GM10266 (cell line): ENCODE measurements at regions not wholly inside any gene's neighbourhood (a gene's known extent, or its start where the extent isn't known, plus 50 kb on each side); places are given as distances from the start of the nearest gene placed in this dataset.
"Not testable (repeated sequence)": the region's sequence is repeated elsewhere in the genome, so short reads cannot be mapped to it uniquely, and the experiment has no call there.

Source experiments
- DNase-seq: peaks from one replicate; pipeline ENCODE4 v3.0.0; 2012; ENCODE audit errors: extremely low spot score
- TF ChIP-seq, protein P1 (sequence below): IDR thresholded peaks from 2 replicates; pipeline ENCODE4 v1.5.1; 2012; ENCODE audit warnings: mild to moderate bottlenecking, low read depth; ENCODE audit not compliant: control insufficient read depth, insufficient read depth; ENCODE audit errors: missing control alignments

GRCh38 chr2:13504808-13505207, 788.1 kb downstream of the TRIB2 start:
- TF ChIP-seq, protein P1, sequence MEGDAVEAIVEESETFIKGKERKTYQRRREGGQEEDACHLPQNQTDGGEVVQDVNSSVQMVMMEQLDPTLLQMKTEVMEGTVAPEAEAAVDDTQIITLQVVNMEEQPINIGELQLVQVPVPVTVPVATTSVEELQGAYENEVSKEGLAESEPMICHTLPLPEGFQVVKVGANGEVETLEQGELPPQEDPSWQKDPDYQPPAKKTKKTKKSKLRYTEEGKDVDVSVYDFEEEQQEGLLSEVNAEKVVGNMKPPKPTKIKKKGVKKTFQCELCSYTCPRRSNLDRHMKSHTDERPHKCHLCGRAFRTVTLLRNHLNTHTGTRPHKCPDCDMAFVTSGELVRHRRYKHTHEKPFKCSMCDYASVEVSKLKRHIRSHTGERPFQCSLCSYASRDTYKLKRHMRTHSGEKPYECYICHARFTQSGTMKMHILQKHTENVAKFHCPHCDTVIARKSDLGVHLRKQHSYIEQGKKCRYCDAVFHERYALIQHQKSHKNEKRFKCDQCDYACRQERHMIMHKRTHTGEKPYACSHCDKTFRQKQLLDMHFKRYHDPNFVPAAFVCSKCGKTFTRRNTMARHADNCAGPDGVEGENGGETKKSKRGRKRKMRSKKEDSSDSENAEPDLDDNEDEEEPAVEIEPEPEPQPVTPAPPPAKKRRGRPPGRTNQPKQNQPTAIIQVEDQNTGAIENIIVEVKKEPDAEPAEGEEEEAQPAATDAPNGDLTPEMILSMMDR = no peak
- no peak for DNase-seq

DNA sequence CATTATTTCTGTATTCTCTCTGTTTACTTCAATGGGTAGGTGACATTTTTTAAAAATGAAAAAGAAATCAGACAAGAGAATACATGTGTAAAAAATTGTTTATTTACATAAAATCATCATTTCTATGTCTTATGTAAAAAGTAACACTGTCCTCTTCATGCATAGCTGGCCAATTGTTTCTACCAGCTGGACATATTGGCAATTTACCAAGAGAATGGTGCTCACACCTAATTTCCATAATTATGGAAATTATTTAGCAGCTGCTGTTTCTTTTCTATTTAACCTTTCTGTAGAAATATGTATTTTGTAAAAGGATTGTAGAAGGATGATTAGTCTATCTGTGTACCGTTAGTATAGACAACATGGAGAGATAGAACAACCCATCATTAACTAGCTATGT, 791.9 kb downstream of the TRIB2 start:
- TF ChIP-seq, protein P1 = no peak
- DNase-seq = no peak

GRCh38 chr2:13515254-13515653, 798.5 kb downstream of the TRIB2 start:
- TF ChIP-seq, protein P1 = no peak
- DNase-seq = no peak

DNA sequence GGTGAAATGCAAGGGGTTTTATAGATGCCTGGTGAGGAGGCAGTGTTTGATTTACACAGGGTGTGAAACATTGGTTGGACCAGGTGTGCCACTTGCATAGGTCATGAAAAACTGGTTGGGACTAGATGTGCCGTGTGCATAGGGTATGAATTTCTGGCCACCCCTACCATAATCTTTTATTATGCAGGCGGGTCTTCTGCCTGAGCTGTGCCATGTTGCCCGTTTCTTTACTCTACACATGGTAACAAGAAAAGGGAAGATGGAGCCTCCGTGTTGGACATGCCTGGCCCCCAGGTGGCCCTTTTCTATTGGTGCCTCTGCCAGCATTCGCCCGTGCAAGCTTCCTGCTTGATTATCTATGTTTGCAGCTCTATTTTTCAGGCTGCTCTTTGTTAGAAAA, 805.4 kb downstream of the TRIB2 start:
- TF ChIP-seq, protein P1 = no peak
- no peak for DNase-seq

DNA sequence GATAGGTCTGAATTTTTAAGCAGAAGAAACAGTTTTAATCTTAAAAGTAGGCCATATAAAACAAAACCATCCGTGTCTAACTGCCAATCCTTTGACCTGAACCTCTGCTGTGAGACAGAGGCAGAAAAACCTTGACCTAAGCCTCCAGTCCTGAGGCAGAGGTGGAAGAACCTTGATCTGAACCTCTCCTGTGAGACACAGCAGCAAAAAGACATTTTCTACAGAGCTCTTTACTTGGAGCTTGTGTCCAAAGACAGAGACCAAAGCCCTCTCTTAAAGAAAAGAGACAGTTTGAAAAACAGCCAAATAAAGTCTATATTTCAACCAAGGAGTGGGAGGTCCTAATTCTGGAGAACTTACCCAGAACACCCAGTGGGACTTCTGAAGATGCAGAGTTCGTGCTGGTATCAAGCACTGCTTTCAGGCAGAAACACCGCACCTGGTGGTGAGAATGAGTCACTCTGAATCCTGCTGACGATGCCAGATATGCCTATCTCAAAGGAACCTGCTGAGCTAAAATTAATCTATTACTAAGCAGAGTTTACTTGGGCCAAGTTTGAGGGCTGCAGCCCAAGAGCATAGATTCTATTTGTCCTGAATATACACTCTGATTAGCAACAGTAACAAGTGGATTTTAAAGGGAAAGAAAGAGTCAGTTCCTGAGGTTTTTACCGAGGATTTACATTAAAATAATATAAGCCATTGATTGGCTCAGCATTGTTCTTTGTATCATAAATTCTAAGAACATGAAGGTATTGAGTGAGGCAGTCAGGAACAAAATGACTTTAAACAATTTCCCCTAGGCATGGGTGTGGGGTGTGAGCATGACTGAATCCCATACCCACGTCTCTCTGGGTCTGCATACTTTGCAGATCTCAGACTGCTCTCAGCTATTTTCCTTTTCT, 806.4 kb downstream of the TRIB2 start:
- DNase-seq = peak; percentile 34
- TF ChIP-seq, protein P1 = no peak

DNA sequence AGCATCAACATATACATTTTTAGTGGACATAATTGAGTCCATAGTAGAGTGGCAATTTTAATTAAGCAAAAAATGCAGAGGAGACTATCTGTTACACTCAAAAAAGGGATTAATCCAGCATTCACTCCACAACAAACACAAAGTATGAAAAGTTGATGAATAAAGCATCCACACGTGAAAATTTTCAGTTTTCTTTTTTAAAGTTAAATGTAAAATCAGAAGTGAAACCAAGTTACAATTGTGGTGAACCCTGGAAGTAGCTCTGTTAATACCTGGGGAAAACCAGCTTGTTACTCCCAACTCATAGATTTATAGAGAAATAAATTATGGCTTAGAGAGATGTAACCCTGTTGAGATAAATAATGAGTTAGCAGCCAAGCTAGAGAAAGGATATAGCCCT, 807.8 kb downstream of the TRIB2 start:
- no peak for DNase-seq
- TF ChIP-seq, protein P1 = no peak

GRCh38 chr2:13531735-13532410, 815.1 kb downstream of the TRIB2 start:
- not testable (repeated sequence) for DNase-seq

- DNase-seq = not testable (repeated sequence)
These were observed 816.2 kb downstream of the TRIB2 start for GRCh38 chr2:13532781-13533523.
